NCI-H2107 treated with DMSO at 0.1 percent for 48 hours (cell line): ENCODE measurements at regions not wholly inside any gene's neighbourhood (a gene's known extent, or its start where the extent isn't known, plus 50 kb on each side); places are given as distances from the start of the nearest gene placed in this dataset.
A peak's percentile ranks its signal among the peaks of the same experiment; 100 is the strongest.
"Not testable (repeated sequence)": the region's sequence is repeated elsewhere in the genome, so short reads cannot be mapped to it uniquely, and the experiment has no call there.

ENCODE experiments used
- DNase-seq: peaks from one replicate; lab custom pipeline; 2025; ENCODE audit not compliant: unreplicated experiment; lab: John Stamatoyannopoulos, UW

GRCh38 chr11:41519696-41520095 lies 60.2 kb upstream of the LRRC4C start:
- no peak for DNase-seq

- no peak for DNase-seq
Measured at GRCh38 chr11:41522391-41522790, 62.9 kb upstream of the LRRC4C start.

- DNase-seq: no peak
Measured at GRCh38 chr11:41522899-41523672, 63.6 kb upstream of the LRRC4C start.

GRCh38 chr11:41527530-41527929 lies 68.1 kb upstream of the LRRC4C start:
- DNase-seq: no peak

GRCh38 chr11:41532413-41532812 lies 73.0 kb upstream of the LRRC4C start:
- no peak for DNase-seq

- no peak for DNase-seq
Measured at GRCh38 chr11:41533761-41534160, 74.3 kb upstream of the LRRC4C start.

GRCh38 chr11:41534391-41534790 lies 74.9 kb upstream of the LRRC4C start:
- DNase-seq: no peak

GRCh38 chr11:41534861-41535260 lies 75.4 kb upstream of the LRRC4C start:
- DNase-seq: no peak

GRCh38 chr11:41536021-41536568 lies 76.6 kb upstream of the LRRC4C start:
- no peak for DNase-seq

- DNase-seq: not testable (repeated sequence)
Measured at GRCh38 chr11:41544902-41545301, 85.5 kb upstream of the LRRC4C start.

- no peak for DNase-seq
Measured at GRCh38 chr11:41578421-41579051, 119.1 kb upstream of the LRRC4C start.

GRCh38 chr11:41579546-41579945 lies 120.1 kb upstream of the LRRC4C start:
- no peak for DNase-seq

- DNase-seq: no peak
Measured at GRCh38 chr11:41609511-41609910, 150.1 kb upstream of the LRRC4C start.

GRCh38 chr11:41612415-41612814 lies 153.0 kb upstream of the LRRC4C start:
- no peak for DNase-seq

- no peak for DNase-seq
Measured at GRCh38 chr11:41613326-41613725, 153.9 kb upstream of the LRRC4C start.

- DNase-seq: no peak
Measured at GRCh38 chr11:41622707-41623359, 163.4 kb upstream of the LRRC4C start.

- DNase-seq: peak; percentile 4
Measured at GRCh38 chr11:41659985-41660384, 200.5 kb upstream of the LRRC4C start.

GRCh38 chr11:41660585-41660984 lies 201.1 kb upstream of the LRRC4C start:
- DNase-seq: no peak

GRCh38 chr11:41665441-41666360 lies 206.2 kb upstream of the LRRC4C start:
- no peak for DNase-seq

- DNase-seq: no peak
Measured at GRCh38 chr11:41666951-41667653, 207.7 kb upstream of the LRRC4C start.
